ACC112 (cell line): ENCODE measurements at regions not wholly inside any gene's neighbourhood (a gene's known extent, or its start where the extent isn't known, plus 50 kb on each side); places are given as distances from the start of the nearest gene placed in this dataset.

Experiments
- H2AFZ ChIP-seq: fragments of 200-600 bp; sonication (generic); one replicate; pipeline ENCODE4 v1.6.0; 2017; ENCODE audit warnings: antibody characterized with exemption, low read length; ENCODE audit not compliant: unreplicated experiment
- H3K27ac ChIP-seq: fragments of 200-600 bp; sonication (generic); 2 replicates; pipeline ENCODE4 v1.5.1; 2014; ENCODE audit warnings: low read depth, mild to moderate bottlenecking, antibody characterized with exemption, low read length, moderate library complexity
- H3K27me3 ChIP-seq: fragments of 200-600 bp; sonication (generic); 2 replicates; pipeline ENCODE4 v1.6.1; 2014; ENCODE audit warnings: mild to moderate bottlenecking, antibody characterized with exemption, low read length, moderate library complexity, mixed read lengths; ENCODE audit not compliant: insufficient read depth
- H3K36me3 ChIP-seq: fragments of 200-600 bp; sonication (generic); 2 replicates; pipeline ENCODE4 v1.6.1; 2016; ENCODE audit warnings: mild to moderate bottlenecking, antibody characterized with exemption, low read length, moderate library complexity, mixed read lengths; ENCODE audit not compliant: insufficient read depth
- H3K4me1 ChIP-seq: fragments of 200-600 bp; sonication (generic); one replicate; pipeline ENCODE4 v1.6.1; 2016; ENCODE audit warnings: low read length, mixed read lengths; ENCODE audit not compliant: insufficient read depth, unreplicated experiment, control insufficient read depth
- H3K4me3 ChIP-seq: fragments of 200-600 bp; sonication (generic); 2 replicates; pipeline ENCODE4 v1.5.1; 2014; ENCODE audit warnings: mild to moderate bottlenecking, low read depth, low read length
- H3K79me2 ChIP-seq: fragments of 200-600 bp; sonication (generic); one replicate; pipeline ENCODE4 v1.6.0; 2016; ENCODE audit warnings: low read length; ENCODE audit not compliant: control insufficient read depth, unreplicated experiment, insufficient read depth

GRCh38 chrX:13254870-13255269 is 65.0 kb downstream of the ATXN3L start:
- Histone ChIP-seq H3K27ac (0 out of 2 replicates have a peak overlapping the region, but pooled peaks have one; percentile 32), H3K4me3 (no peak overlapping the region), H3K36me3 (no peaks in the 10 kb centered on the region), H2AFZ (peak overlapping the region; percentile 22), H3K79me2 (no peaks in the 10 kb centered on the region), H3K4me1 (peaks cover 18% of the 10 kb centered on the region), H3K27me3 (no peaks in the 10 kb centered on the region)

- H2AFZ ChIP-seq, result peak overlapping the region; percentile 22
- H3K4me1 ChIP-seq, result peaks cover 18% of the 10 kb centered on the region
- H3K4me3 ChIP-seq, result no peak overlapping the region
- H3K79me2 ChIP-seq, result no peaks in the 10 kb centered on the region
- no peaks in the 10 kb centered on the region for H3K27me3 ChIP-seq
- H3K36me3 ChIP-seq, result no peaks in the 10 kb centered on the region
- H3K27ac ChIP-seq, result 0 out of 2 replicates have a peak overlapping the region, but pooled peaks have one; percentile 32
Observed at GRCh38 chrX:13254076-13254785, 65.6 kb downstream of the ATXN3L start.

- H3K79me2 ChIP-seq, result no peaks in the 10 kb centered on the region
- no peaks in the 10 kb centered on the region for H3K36me3 ChIP-seq
- no peak overlapping the region for H3K27ac ChIP-seq
- peaks cover 18% of the 10 kb centered on the region for H3K4me1 ChIP-seq
- no peak overlapping the region for H3K4me3 ChIP-seq
- no peaks in the 10 kb centered on the region for H3K27me3 ChIP-seq
- no peak overlapping the region for H2AFZ ChIP-seq
Observed at GRCh38 chrX:13253223-13253622, 66.6 kb downstream of the ATXN3L start.

- no peak overlapping the region for H3K4me3 ChIP-seq
- H3K27me3 ChIP-seq, result no peaks in the 10 kb centered on the region
- no peaks in the 10 kb centered on the region for H3K36me3 ChIP-seq
- no peaks in the 10 kb centered on the region for H3K79me2 ChIP-seq
- H2AFZ ChIP-seq, result no peak overlapping the region
- peaks cover 18% of the 10 kb centered on the region for H3K4me1 ChIP-seq
- no peak overlapping the region for H3K27ac ChIP-seq
Observed at GRCh38 chrX:13252726-13253125, 67.1 kb downstream of the ATXN3L start.

GRCh38 chrX:13250826-13251580 is 68.8 kb downstream of the ATXN3L start:
- Histone ChIP-seq H3K36me3 (no peaks in the 10 kb centered on the region), H3K4me1 (peaks cover 18% of the 10 kb centered on the region), H3K4me3 (no peak overlapping the region), H2AFZ (peak overlapping the region; percentile 40), H3K79me2 (no peaks in the 10 kb centered on the region), H3K27ac (peak overlapping the region; percentile 63), H3K27me3 (no peaks in the 10 kb centered on the region)

GRCh38 chrX:13248867-13249486 is 70.9 kb downstream of the ATXN3L start:
- no peaks in the 10 kb centered on the region for H3K36me3 ChIP-seq
- peak overlapping the region; percentile 25 for H2AFZ ChIP-seq
- no peaks in the 10 kb centered on the region for H3K27me3 ChIP-seq
- no peaks in the 10 kb centered on the region for H3K79me2 ChIP-seq
- no peak overlapping the region for H3K27ac ChIP-seq
- peaks cover 10% of the 10 kb centered on the region for H3K4me1 ChIP-seq
- H3K4me3 ChIP-seq, result no peak overlapping the region

GRCh38 chrX:13239272-13239671 is 80.6 kb downstream of the ATXN3L start:
- no peaks in the 10 kb centered on the region for H3K36me3 ChIP-seq
- no peak overlapping the region for H3K27ac ChIP-seq
- H3K79me2 ChIP-seq, result no peaks in the 10 kb centered on the region
- no peaks in the 10 kb centered on the region for H3K27me3 ChIP-seq
- no peaks in the 10 kb centered on the region for H3K4me1 ChIP-seq
- H3K4me3 ChIP-seq, result no peak overlapping the region
- no peak overlapping the region for H2AFZ ChIP-seq

- H2AFZ ChIP-seq, result no peak overlapping the region
- no peaks in the 10 kb centered on the region for H3K79me2 ChIP-seq
- H3K36me3 ChIP-seq, result no peaks in the 10 kb centered on the region
- H3K27ac ChIP-seq, result no peak overlapping the region
- H3K4me1 ChIP-seq, result no peaks in the 10 kb centered on the region
- H3K4me3 ChIP-seq, result no peak overlapping the region
- H3K27me3 ChIP-seq, result no peaks in the 10 kb centered on the region
Observed at GRCh38 chrX:13235930-13236329, 83.9 kb downstream of the ATXN3L start.

GRCh38 chrX:13232484-13232883 is 87.4 kb downstream of the ATXN3L start:
- Histone ChIP-seq H3K27ac (no peak overlapping the region), H3K79me2 (no peaks in the 10 kb centered on the region), H3K27me3 (no peaks in the 10 kb centered on the region), H3K4me1 (no peaks in the 10 kb centered on the region), H2AFZ (no peak overlapping the region), H3K36me3 (no peaks in the 10 kb centered on the region), H3K4me3 (no peak overlapping the region)

- Histone ChIP-seq H3K27me3 (no peaks in the 10 kb centered on the region), H3K4me3 (no peak overlapping the region), H3K4me1 (peaks cover 20% of the 10 kb centered on the region), H3K36me3 (no peaks in the 10 kb centered on the region), H2AFZ (no peak overlapping the region), H3K27ac (no peak overlapping the region), H3K79me2 (no peaks in the 10 kb centered on the region)
Observed at GRCh38 chrX:13226214-13226613, 93.6 kb downstream of the ATXN3L start.
